Natural killer cell (primary cell): ENCODE measurements at regions not wholly inside any gene's neighbourhood (a gene's known extent, or its start where the extent isn't known, plus 50 kb on each side); places are given as distances from the start of the nearest gene placed in this dataset.

Source experiments
- ATAC-seq, 3 donors: fragments of 150-1000 bp in 2 of 3; fragments of 200-7000 bp in 1 of 3; cut with Tn5 transposase; 1 replicate in 1 of 3; 2 replicates in 2 of 3; pipeline ENCODE4 v1.10.0; 2021; ENCODE audit warnings: mild to moderate bottlenecking in 2 of 3, moderate library complexity in 2 of 3
- DNase-seq, 2 donors: peaks; one replicate each; pipeline versions ENCODE4 v3.0.0 to v3.0.0-alpha.2; 2013 to 2021; ENCODE audit warnings: mixed read lengths in 1 of 2
- H3K27ac ChIP-seq: one replicate; pipeline ENCODE4 v1.5.1; 2013; ENCODE audit warnings: mild to moderate bottlenecking, low read length
- H3K27me3 ChIP-seq: one replicate; pipeline ENCODE4 v1.6.1; 2013; ENCODE audit warnings: low read length; ENCODE audit not compliant: control insufficient read depth, insufficient read depth
- H3K36me3 ChIP-seq: one replicate; pipeline ENCODE4 v1.6.1; 2013; ENCODE audit warnings: low read length; ENCODE audit not compliant: control insufficient read depth, insufficient read depth
- H3K4me1 ChIP-seq: one replicate; pipeline ENCODE4 v1.6.1; 2013; ENCODE audit warnings: low read length; ENCODE audit not compliant: control insufficient read depth, insufficient read depth
- H3K4me3 ChIP-seq: one replicate; pipeline ENCODE4 v1.5.1; 2013; ENCODE audit warnings: low read length
- H3K9me3 ChIP-seq: one replicate; pipeline ENCODE4 v1.6.1; 2013; ENCODE audit warnings: low read length; ENCODE audit not compliant: control insufficient read depth, insufficient read depth
- H3K27ac Mint-ChIP-seq, 2 donors: one replicate each; pipeline ENCODE4 v1.8.0; 2022; ENCODE audit warnings: mild to moderate bottlenecking in 2 of 2, mixed read lengths in 2 of 2, moderate library complexity in 1 of 2
- H3K27me3 Mint-ChIP-seq, 2 donors: one replicate each; pipeline ENCODE4 v1.8.0; 2022; ENCODE audit warnings: low read depth in 2 of 2, mixed read lengths in 2 of 2
- H3K36me3 Mint-ChIP-seq: one replicate; pipeline ENCODE4 v1.8.0; 2022; ENCODE audit warnings: mixed read lengths
- H3K4me1 Mint-ChIP-seq, 2 donors: one replicate each; pipeline ENCODE4 v1.8.0; 2022; ENCODE audit warnings: mixed read lengths in 2 of 2
- H3K4me3 Mint-ChIP-seq: one replicate; pipeline ENCODE4 v1.8.0; 2022; ENCODE audit warnings: mild to moderate bottlenecking, moderate library complexity, mixed read lengths
- H3K9me3 Mint-ChIP-seq, 2 donors: one replicate each; pipeline ENCODE4 v1.8.0; 2022; ENCODE audit warnings: mixed read lengths in 2 of 2
- CTCF ChIP-seq: fragments of 200-600 bp; IDR thresholded peaks from one replicate; pipeline ENCODE4 v1.8.0; 2022; ENCODE audit warnings: antibody characterized with exemption
- WGBS: methylation state at CpG from one replicate; pipeline ENCODE4 v1.1.7; 2013; ENCODE audit warnings: missing lambda C conversion rate; ENCODE audit not compliant: insufficient coverage; 5-methylcytosine and 5-hydroxymethylcytosine counted together
- intact Hi-C: fragments of 100-400 bp; cut with micrococcal nuclease; formaldehyde crosslinking; loops from one replicate; pipeline ENCODE4 v1.14.2; 2022

GRCh38 chr11:127073621-127074020, 73.1 kb upstream of the KIRREL3 start:
- H3K9me3 ChIP-seq: no peaks in the 10 kb centered on the region
- intact Hi-C loops: no loop called here
- no peaks in the 10 kb centered on the region for H3K4me1 ChIP-seq
- no peaks in the 10 kb centered on the region for H3K36me3 Mint-ChIP-seq
- H3K4me1 Mint-ChIP-seq: no peaks in the 10 kb centered on the region
- no peaks in the 10 kb centered on the region for H3K9me3 Mint-ChIP-seq
- H3K27ac ChIP-seq: no peak overlapping the region
- no peak overlapping the region for H3K27ac Mint-ChIP-seq
- DNase-seq: no peak
- ATAC-seq: no peak
- 67% methylated on average over 4 of the region's 4 CpGs for WGBS
- H3K27me3 ChIP-seq: no peaks in the 10 kb centered on the region
- TF ChIP-seq CTCF: no peak
- no peak overlapping the region for H3K4me3 Mint-ChIP-seq
- H3K36me3 ChIP-seq: no peaks in the 10 kb centered on the region
- H3K4me3 ChIP-seq: no peak overlapping the region
- peaks cover 7 to 11% of the 10 kb centered on the region in 2 donors for H3K27me3 Mint-ChIP-seq

DNA sequence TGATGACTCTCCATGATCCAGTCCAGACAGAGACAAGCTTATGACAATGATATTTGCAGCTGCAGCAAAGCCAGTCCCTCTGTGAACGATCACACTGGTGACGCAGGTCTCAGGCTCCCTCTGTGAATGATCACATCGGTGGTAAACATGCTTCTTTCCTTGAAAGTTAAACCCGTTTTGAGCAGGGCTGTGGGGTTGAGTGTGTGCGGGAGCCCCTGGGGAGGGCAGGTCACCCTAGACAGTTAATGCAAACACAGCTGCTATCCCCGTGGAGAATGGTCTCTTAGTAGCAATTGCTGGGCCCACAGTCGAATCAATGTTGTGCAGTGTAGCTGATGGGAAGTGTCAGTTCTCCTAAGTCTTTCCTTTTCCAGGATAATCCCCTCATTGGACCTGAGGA, 71.0 kb upstream of the KIRREL3 start:
- Mint-ChIP-seq H3K27me3 (peaks cover 16 to 18% of the 10 kb centered on the region in 2 donors), H3K27ac (no peak overlapping the region), H3K4me3 (no peak overlapping the region), H3K36me3 (no peaks in the 10 kb centered on the region), H3K4me1 (no peaks in the 10 kb centered on the region), H3K9me3 (no peaks in the 10 kb centered on the region)
- Histone ChIP-seq H3K9me3 (no peaks in the 10 kb centered on the region), H3K36me3 (no peaks in the 10 kb centered on the region), H3K27ac (no peak overlapping the region), H3K27me3 (no peaks in the 10 kb centered on the region), H3K4me1 (no peaks in the 10 kb centered on the region), H3K4me3 (no peak overlapping the region)
- no peak for ATAC-seq
- WGBS: 85% methylated on average over 7 of the region's 7 CpGs
- DNase-seq: no peak
- no peak for TF ChIP-seq CTCF
- intact Hi-C loops: no loop called here

DNA sequence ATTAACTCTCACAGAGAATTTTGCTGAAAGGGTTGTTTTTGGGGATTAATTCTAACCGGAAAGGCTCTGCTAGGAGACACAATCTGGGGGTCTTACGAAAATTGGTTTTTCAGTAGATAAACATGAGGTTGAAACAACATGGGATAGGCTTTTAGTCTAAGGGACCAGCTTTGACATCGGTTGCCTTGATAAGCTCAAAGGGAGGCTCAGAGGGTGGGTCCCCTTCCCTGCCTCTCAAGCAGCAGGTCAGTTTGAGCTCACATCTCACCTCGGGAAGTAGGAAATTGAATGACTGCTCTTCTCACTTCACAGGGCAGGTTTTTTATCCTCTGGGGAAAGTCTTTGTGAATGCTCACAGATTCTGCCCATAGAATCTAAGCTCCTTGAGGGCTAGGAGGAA, 70.2 kb upstream of the KIRREL3 start:
- 85% methylated on average over 4 of the region's 4 CpGs for WGBS
- no peaks in the 10 kb centered on the region for H3K4me1 Mint-ChIP-seq

More for the DNA sequence above, 70.2 kb upstream of the KIRREL3 start:
- ATAC-seq (no peak), DNase-seq (no peak)
- Histone ChIP-seq H3K27me3 (no peaks in the 10 kb centered on the region), H3K27ac (no peak overlapping the region), H3K4me1 (no peaks in the 10 kb centered on the region), H3K9me3 (no peaks in the 10 kb centered on the region), H3K4me3 (no peak overlapping the region), H3K36me3 (no peaks in the 10 kb centered on the region)
- no peaks in the 10 kb centered on the region for H3K36me3 Mint-ChIP-seq
- H3K27me3 Mint-ChIP-seq: peaks cover 18 to 20% of the 10 kb centered on the region in 2 donors
- no peak for TF ChIP-seq CTCF
- no peak overlapping the region for H3K27ac Mint-ChIP-seq
- intact Hi-C loops: no loop called here
- no peaks in the 10 kb centered on the region for H3K9me3 Mint-ChIP-seq
- no peak overlapping the region for H3K4me3 Mint-ChIP-seq
